ENCODE measurements at regions not wholly inside any gene's neighbourhood (a gene's known extent, or its start where the extent isn't known, plus 50 kb on each side); places are given as distances from the start of the nearest gene placed in this dataset.

DNA sequence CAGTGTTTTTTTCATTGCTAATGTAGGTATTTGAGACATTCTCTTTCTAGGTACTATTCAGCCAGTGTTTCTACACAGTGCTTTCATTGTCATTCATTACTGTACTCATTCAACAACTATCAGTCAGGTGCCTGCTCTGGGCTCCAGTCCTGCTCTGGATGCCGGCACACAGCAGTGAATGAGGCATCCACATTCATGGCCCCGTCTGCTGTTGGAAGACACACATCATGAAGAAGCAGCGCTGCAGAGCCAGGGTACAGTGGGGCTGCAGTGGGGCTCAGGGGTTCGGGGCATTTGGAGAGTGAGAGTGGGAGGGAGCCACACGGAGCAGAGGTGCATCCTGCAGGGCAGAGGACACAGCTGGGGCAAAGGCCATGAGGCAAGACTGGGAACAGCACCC lies 737.2 kb upstream of the RAB6C start:
- DNase-seq (ENCODE audit: low read depth in 2 of 2) = no peak

DNA sequence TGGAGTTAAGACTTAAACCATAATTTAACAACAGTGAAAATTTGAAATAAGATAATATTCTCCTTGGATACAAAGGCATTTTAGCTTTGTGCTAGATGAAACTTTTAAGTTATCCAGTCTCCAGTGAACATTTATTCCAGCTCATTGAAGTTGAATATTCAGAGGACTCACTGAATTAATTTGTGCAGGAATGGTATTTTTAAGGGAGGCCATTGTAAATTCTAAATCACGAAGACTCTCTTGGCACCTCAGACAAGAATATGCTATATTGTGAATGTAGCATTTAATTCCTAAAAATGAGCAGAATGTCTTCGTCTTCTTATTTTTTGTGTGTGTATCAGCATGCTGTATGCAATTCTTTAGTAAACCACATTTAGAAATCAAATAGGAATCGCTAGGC lies 731.7 kb upstream of the RAB6C start:
- DNase-seq (ENCODE audit: low read depth in 2 of 2) = no peak

DNA sequence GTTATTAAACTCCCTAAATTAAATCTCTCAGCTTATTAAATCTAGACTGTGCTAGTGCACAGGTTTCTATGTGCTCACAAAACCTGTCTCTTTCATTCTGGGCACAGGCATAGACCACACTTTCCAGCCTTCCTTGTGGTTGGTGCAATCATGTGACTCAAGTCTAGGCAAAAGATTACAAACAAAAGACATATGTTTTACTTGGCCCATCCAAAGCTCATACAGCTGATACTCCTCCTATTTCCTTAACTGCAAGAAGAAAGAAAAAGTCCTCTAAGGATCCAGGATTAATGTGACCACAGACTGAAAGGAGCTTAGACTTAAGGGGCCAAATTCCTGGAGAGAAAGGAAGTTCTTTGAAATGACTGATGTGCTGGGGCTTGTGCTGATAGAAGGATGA lies 731.3 kb upstream of the RAB6C start:
- no peak for DNase-seq (ENCODE audit: low read depth in 2 of 2)

DNA sequence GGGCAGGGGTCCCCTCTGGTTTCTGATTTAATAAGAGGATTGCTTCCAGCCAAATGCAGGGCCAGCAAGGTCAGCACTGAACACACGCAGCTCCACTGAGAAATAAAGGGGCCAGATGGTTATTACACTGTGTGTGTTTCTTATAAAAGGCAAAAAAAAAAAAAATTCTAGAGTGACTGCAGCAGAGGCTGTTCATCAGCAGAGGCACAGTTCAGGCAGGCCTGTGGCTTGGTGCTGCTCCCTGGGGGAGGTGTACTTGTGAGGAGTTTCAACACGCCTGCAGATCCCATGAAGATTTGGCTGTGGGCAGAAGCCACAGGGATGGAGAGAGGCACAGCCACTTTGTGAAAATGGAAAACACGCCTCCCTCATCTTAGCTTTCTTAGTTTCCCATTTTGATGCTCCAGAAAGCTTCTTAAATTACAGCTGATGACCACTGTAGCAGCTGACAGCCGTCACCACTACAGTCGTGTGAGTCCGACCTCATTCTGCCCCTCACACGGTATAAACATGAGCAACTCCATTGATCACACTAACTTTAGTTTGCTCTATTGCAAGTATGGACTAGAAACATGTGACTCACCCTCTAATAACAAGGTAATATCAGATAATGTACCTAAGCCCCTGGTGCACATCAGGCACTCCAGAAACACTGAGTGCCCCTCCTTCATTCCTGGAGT lies 726.5 kb upstream of the RAB6C start:
- no peak for DNase-seq (ENCODE audit: low read depth in 2 of 2)

DNA sequence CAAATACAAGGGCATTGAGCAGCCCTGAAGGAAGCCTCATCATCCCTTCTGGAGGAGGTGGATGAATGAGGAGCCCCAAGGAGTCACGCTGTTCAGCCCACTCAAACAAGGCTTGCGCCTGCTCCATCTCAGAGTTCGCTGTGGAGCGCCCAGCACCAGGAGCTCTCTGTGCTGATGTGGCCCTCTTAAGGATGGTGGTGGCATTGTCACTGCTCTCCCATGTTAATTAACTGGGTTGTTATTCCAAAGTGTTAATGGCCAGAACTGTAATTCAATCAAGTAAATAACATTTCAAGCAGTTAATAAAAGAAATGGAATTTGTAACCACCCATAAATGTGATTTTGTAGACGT lies 726.0 kb upstream of the RAB6C start:
- no peak for DNase-seq (ENCODE audit: low read depth in 2 of 2)

DNA sequence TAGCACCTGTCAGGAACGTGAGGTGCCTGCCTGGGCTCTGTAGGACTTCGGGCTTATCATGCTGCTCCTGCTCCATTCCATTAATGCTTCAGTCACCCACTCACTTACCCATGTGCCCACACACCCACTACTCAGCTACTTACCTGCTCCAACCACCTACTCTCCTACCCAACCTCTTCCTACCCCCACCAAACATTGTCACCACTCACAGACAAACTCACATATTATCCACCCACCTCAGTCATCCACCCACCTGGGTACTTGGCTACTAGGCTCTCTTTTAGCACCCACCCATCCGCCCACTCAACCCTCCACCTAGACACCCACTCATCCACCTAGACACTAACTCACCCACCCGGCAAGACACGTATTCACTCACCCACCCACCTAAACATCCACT lies 724.7 kb upstream of the RAB6C start:
- no peak for DNase-seq (ENCODE audit: low read depth in 2 of 2)

DNA sequence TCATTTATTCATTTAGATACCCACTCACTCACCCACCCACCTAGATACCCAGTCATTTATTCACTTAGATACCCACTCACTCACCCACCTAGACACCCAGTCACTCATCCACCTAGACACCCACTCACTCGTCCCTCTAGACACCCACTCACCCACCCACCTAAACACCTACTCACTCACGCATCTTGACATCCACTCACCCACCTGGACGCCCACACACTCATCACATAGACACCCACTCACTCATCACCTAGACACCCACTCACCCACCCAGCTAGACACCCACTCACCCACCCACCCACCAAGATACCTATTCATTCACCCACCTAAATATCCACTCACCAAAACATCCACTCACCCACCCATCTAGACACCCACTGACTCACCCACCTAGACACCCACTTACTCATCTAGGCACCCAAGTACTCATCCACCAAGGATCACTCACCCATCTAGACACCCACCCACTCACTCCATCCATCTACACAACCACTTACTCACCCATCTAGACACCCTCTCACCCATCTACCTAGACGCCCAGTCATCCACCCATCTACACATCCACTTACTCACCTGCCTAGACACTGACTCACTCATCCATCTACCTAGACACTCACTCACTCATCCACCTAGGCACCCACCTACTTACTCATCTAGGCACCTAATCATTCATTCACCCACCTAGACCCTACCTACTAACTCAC lies 723.7 kb upstream of the RAB6C start:
- DNase-seq (ENCODE audit: low read depth in 2 of 2) = no peak

DNA sequence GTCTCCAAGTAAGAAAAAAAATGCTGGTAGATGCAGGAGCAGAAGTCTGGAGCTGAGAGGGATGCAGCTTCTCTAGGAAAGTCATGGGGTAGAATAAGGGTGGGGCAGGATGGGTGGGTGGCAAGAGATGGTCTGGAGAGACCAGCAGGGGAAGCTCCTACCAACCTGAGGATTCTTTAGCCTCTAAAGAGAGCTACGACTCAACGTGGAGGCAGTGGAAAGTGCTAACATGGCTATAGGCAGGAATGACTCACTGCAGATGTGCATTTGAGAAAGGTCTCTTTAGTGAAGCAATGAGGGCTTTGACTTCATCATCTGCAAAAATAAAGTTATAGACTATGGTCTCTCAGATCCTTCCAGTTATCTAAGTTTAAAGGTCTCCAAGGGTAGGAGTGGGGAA lies 722.8 kb upstream of the RAB6C start:
- DNase-seq (ENCODE audit: low read depth in 2 of 2) = no peak

DNA sequence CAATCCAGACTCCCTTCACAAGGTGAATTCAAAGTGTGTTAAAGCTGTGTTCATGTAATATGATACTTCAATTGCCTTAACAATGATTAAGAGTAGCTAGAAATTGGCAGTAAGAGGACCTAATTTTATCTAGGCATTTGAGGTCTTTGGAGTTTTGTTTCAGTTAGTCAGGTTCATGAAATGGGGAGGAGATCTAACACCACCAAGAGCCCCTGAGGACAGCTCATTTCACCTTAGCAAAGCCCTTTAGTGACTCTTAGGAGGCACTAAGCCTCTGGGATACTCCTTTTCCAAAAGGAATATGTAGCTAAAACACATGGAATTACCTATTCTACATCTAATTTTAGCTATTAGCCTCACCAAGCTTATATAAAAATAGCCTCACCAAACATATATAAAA lies 716.5 kb upstream of the RAB6C start:
- no peak for DNase-seq (ENCODE audit: low read depth in 2 of 2)

DNA sequence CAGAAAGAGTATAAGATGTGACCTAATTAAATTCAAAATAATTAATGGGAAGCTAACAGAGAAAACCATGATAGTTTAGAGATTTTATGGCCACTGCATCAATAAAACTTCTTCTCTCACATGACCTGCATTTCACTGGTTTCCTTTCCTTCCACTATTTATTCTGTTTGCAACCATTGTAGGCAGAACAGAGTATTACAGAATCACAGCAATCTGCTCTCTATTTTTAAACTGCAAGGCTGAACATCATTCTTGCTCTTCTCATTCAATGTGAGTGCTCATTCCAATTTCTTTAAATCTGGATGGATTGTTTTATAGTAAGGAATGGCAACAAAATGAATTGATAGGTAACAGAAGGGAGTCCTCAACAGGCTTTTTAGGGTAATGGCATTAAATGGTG lies 715.5 kb upstream of the RAB6C start:
- no peak for DNase-seq (ENCODE audit: low read depth in 2 of 2)

DNA sequence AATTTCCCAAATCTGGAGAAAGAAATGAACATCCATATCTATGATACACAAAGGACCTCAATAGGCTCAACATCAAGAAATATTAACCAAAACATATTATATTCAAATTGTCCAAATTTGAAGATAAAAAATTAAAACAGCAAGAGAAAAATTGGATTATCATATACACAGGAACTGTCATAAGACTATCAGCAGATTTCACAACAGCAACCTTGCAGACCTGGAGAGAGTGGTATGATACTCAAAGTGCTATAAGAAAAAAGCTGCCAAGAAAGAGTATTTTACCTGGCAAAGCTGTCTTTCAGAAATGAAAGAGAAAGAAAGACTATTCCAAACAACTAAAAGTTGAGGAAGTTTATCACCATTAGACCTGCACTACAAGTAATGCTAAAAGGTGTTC lies 711.9 kb upstream of the RAB6C start:
- no peak for DNase-seq (ENCODE audit: low read depth in 2 of 2)

DNA sequence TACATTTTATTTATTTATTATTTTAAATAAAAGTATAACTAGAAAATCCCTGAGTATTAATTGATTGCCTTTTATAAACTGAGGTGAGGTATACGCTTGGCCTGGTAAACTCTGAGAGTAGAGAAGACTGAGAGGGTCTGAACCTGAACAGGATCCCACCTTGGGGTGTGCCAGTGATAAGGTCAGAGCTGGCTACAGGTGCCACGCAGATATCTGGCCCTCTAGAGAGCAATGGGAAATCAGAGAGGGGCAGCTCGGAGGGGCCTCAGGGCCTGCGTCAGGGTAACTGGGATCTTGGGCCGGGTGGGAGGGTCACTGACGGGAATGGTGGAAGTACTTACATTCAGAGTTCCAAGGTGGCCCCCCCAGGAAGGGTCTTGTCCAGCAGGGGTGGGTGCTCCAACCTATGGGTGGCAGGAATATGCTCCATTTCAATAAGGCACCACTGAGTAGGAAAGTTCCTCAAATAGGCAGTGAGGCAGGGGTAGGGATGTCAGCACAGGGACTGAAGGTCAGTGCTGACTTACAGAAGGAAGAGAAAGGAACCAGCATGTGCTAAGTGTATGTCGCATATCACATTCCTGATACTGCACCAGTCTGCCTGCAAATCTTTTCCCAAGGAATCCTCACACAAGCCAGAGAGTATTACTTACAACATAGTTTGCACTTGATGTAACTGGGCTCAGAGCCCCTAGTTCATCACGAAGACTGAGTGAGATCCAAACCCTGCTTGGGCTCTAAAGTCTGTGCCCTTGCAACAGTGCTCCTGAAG lies 706.0 kb upstream of the RAB6C start:
- no peak for DNase-seq (ENCODE audit: low read depth in 2 of 2)

DNA sequence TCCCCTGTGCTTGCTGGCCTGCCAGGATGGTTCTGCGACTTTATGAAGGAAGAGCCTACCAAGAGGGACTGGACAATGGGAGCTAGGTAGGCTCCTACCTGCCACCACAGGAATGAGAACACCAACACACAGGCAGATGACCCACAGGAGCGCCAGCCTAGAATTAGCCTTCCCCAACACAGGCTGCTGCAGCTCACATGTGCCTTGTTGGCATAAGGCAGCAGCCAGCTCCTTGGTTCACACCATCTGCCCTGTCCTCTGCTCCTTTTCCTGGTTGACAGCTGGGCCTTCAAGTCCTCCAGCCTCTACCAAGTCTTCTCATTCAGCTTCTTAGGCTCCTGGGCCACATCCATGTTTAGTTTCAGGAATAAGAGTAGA lies 705.4 kb upstream of the RAB6C start:
- no peak for DNase-seq (ENCODE audit: low read depth in 2 of 2)

DNA sequence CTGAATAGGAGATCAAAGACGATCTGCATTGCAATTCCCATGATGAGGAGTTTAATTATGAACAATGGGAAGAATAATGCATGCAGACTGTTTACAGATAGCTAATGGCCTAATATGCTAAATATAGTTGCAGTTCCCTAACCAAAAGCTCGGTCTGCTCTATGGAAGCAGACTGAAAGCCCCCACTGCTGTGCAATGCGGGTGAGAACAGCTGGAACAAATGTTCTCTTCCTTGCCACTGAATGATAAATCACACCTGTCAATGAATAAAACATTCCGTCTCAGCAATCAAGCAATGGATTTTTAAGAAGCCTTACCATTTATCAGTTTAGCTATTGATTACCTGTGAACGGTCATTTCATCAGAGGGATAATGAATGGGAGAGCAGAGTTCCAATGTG lies 704.5 kb upstream of the RAB6C start:
- DNase-seq (ENCODE audit: low read depth in 2 of 2) = no peak

DNA sequence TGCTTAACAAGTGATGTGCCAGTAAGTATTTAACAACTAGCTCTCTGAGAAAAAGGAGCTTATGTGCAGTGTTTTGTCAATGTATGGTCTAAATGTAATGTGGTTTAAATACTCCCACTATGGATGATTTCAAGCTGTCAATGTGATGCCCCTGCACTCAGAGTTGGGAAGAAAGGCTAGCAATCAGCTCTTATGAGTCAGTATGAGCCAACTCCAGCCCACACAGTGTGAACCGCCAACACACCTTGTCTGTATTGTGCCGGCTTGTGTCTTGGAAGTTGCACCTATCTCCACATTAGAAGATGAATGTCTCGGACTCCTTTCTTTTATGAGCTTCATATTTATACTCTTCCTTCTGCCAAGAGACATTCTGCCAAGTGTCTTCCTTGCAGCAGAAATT lies 703.8 kb upstream of the RAB6C start:
- no peak for DNase-seq (ENCODE audit: low read depth in 2 of 2)

DNA sequence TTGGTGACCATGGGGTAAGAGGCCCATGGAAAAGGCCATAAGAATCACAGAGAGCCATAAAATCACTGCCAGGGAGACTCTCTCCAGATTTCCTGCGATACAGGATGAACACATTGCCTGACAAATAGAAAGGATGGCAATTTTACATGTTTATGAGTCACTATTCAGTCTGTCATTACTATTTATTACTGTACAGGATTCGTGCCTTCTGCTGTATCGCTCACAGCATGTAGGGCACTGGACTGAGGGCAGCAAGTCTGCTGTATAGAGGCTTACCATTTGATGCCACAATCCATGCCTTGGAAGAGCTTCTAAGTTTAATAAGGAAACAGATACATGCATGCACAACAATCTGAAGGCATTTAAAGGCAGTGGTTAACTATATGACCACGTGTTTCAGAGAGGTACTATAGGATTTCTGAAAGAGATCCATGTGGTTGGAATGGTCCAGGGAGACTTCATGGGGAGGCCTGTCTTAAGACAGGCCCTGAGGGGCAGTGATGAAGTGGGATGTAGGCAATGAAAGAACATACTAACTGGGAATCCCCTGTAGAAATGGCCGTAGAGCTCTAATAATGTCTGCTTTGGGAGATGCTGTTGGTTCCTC lies 702.4 kb upstream of the RAB6C start:
- no peak for DNase-seq (ENCODE audit: low read depth in 2 of 2)

DNA sequence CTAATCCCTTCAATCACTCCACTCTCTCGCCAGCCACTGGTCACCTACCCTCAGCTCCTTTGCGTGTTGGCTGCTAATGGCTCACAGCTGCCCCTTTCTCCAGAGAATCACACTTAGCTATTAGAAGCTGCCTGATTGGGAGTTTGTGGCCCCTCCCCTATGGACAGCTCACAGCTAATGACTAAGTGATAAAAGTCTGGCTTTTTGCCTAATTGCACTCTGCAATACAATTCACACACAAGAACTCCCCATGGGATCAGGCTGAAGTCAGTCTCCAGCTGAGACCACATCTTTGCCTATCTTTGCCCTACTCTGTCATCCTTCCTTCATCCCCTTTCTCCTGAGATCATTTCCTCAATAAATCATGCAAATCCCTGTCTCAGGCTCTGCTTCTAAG lies 701.9 kb upstream of the RAB6C start:
- DNase-seq (ENCODE audit: low read depth in 2 of 2) = no peak

DNA sequence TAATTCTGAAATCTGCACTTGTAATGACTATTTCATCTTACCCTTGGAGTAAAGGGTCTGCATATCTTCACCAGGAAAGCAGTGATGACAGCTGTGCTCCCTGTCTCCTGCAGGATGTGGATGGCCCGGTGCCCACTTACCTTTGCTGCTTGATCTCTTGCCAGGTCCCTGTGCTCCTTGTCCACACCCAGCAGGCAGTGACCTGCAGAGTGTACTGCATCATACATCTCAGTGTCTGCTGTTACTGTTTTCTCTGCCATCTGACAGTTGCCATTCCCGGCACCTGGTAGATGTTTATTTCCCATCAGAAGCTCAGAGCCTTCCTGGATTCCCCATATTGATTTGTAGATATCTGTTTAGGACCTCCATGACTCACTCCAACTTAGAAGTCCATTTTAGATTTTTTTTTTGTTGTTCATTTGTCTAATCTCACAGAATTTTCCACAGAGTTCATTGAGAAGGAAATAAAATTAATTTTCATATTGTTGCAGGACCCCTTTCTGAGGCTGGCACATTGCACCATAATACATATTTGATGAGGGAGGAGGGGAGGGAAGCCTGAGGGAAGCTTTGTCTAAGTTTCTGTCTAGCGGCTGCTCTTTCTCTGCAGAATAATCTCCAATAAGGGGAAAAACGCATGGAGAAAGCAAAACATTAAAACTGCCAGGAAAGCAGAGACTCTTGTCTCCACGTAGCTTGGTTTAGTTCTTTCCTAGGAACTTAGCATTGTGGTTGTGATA lies 697.5 kb upstream of the RAB6C start:
- no peak for DNase-seq (ENCODE audit: low read depth in 2 of 2)

DNA sequence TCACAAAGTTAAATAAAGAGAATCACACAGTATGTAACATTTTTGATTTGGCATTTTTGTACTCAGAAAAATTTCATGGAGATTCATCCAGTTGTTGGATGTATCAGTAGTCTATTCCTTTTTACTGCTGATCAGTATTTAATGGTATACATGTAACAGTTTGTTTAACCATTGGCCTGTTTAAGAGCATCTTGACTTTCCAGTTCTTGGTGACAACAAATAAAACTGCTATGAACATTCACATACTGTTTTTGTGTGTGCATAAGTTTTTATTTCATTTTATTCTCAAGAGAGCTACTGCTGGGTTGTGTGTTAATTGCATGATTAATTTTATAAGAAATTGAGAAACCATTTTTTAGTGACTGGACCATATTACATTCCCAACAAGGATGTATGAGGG lies 694.5 kb upstream of the RAB6C start:
- DNase-seq (ENCODE audit: low read depth in 2 of 2) = no peak

DNA sequence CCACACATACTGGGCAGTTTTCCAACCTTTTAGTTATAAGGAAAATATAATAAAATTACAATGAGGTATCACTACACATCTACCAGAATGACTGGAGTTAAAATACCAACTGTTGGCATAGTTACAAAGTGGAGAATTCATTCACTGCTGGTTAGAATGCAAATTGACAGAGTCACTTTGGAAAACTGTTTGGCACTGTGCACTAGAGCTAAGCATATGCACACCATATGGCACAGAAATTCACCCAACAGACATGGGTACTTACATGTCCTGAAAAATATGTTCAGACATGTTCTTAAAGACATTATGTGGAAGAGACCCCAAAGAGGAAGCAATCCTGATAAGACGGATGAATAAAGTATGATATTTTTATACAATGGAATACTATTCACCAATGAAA lies 686.1 kb upstream of the RAB6C start:
- no peak for DNase-seq (ENCODE audit: low read depth in 2 of 2)

DNA sequence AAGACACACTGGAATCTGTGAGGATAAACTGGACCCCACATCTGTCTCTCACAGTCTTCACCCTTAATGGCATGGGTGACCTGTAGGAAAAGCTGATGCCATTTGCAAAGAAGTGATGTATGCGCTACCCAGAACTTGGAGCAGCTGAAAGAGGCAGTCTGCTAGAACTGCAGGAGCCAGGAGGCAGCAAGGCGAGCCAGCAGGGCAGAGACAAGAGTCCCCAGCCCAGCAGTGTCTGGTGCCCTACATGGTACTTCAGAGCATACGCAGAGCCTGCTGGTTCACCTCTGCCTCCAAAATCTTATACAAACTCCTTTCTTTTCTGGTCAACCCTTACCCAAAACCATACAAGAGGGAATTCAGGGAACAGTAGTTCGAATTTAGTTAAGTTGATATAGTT lies 683.1 kb upstream of the RAB6C start:
- no peak for DNase-seq (ENCODE audit: low read depth in 2 of 2)

DNA sequence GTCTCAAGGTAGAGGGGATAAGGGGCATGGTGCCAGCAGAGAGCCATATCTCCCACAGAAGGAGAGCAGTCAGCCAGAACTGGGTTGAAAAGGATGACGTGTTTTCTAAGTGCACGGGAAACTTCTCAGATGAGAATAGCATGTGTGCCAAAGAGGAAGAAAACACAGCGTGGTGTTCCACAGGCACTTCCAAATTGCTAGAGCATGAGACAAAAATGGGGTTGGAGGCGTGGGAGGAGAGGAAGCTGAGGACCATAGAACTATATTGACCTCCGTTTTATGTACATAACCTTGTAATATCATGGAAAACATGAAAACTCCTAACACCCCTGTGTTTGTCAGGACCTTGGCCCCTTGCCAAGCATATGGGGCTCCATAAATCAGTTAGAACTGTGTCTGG lies 682.7 kb upstream of the RAB6C start:
- DNase-seq (ENCODE audit: low read depth in 2 of 2) = no peak
